NCI-H82 (cell line): ENCODE measurements at regions not wholly inside any gene's neighbourhood (a gene's known extent, or its start where the extent isn't known, plus 50 kb on each side); places are given as distances from the start of the nearest gene placed in this dataset.

Experiments used
- DNase-seq: peaks from one replicate; lab custom pipeline; 2025; lab: John Stamatoyannopoulos, UW

DNA sequence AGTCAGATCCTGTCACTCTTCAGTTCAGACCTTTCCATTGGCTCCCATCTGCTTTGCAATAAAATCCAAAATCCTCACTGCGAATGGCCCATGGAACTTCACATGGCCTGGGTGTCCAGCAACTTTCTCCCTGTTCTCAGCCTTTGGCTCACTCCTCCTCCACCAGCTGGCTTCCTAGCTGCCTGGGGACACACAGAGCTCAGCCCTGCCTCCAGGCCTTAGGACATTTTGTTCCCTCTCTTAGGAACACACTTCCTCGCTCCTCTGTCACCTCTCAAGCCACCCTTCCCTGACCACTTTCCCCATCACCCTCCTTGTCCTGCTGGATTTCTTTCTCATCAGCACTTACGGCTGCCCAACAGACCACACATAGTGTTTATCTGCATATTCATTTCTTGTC lies 419.6 kb downstream of the MED13L start:
- DNase-seq, result no peak

- peak; percentile 12 for DNase-seq
Measured at GRCh38 chr12:115857160-115857920, 420.2 kb downstream of the MED13L start.

GRCh38 chr12:115852054-115852453 lies 425.4 kb downstream of the MED13L start:
- no peak for DNase-seq

- no peak for DNase-seq
Measured at GRCh38 chr12:115850957-115851356, 426.5 kb downstream of the MED13L start.

DNA sequence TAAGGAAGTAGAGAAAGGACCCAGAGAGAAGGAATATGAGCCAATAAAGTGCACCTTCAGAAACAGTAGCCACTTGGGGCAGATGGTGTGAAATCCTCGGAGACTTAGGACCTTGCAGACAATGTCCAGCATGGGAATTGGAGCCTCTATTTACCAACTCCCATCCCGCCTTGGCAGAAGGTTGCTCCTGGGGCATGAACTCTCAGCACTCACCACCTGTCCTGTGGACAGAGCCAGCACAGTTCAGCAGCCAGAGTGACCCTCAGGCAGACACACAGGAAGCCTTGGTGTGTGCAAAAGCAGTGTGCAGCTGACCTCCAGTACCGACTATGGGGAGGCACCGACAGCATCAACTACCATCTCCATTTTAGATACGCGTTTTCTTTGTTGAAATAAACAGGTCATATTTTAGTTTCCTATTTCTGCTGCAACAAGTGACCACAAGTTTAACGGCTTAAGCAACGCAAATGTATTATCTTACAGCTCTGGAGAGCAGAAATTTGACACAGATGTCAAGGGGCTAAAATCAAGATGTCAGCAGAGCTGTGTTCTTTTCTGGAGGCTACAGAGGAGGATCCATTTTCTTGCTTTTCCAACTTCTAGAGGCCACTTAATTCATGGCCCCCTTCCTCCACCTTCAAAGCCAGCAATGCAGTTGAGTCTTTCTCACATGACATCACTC lies 428.1 kb downstream of the MED13L start:
- DNase-seq, result no peak

- DNase-seq, result peak; percentile 14
Measured at GRCh38 chr12:115847398-115847797, 430.1 kb downstream of the MED13L start.

DNA sequence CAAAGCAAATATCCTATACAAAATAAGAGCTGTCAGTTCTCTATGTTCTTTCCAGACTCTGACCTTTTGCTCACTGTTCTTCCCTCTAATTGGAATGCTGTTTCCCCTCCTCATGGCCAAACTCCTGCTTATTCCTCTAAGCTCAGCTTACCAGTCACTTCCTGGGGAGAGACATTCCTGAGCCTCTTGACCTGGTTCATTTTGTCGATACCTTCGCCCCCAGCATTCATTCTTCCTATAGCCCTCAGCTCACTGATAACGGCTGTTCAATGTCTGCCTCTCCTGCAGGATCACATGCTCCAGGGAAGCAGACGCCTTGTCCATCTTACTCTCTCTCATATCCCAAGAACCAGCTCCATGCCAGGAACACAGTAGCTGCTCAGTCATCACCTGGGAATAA lies 431.0 kb downstream of the MED13L start:
- DNase-seq, result no peak

DNA sequence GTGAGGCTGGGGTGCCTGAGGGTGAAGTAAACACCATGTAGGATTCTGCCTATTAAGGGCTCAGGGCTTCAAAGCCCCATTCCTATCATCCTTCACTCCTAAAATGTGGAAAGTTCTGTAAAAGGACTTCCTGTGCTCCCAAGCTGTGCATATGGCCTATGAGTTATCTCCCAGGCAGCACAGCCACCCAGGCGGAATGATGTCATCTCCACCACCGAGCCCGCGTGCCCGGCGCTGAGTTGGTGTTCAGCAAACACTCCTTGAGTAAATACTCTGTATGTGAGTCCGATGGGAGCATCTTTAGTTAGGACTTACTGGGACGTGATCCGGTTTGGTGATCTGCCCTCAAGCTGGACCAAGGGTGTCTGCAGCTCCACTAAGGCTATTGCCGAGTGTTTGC lies 437.3 kb downstream of the MED13L start:
- no peak for DNase-seq

- peak; percentile 23 for DNase-seq
Measured at GRCh38 chr12:115838952-115839351, 438.5 kb downstream of the MED13L start.

DNA sequence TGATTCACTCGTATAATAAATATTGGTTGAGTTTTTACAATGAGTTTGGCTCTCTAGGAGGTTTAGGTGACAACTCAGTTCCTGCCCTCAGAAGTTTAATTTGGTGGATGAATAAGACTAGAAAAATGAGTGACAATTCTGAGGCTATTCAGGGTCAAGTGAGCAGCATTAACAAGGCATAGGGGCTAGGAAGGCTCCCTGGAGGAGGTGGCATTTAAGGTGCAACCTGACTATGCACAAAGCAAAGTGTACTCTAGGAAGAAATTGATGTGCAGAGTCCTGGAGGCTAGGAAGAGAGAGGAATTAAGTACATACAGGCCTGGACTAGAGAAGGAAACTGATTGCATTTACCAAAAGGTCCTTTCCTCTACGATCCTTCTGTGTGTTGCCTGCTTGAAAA lies 440.3 kb downstream of the MED13L start:
- no peak for DNase-seq

GRCh38 chr12:115835445-115835844 lies 442.0 kb downstream of the MED13L start:
- no peak for DNase-seq

DNA sequence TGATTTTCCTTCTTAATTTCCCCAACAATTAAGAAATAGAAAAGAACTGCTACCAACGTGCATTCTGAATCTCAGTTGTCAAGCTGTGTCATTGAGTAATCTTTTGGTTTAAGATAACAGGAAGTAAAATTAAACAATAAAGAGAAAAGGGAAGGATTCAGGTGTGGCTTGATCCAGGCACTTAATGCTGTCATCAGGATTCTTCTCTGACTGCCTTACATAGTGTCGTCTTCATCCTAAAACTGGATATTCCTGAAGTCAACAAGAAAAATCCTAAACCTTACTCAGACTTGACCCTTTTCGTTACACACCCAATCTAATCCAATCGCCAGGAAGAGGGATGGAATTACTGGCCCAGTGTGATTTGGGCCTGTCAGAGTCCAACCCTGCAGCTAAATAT lies 443.8 kb downstream of the MED13L start:
- DNase-seq, result no peak

DNA sequence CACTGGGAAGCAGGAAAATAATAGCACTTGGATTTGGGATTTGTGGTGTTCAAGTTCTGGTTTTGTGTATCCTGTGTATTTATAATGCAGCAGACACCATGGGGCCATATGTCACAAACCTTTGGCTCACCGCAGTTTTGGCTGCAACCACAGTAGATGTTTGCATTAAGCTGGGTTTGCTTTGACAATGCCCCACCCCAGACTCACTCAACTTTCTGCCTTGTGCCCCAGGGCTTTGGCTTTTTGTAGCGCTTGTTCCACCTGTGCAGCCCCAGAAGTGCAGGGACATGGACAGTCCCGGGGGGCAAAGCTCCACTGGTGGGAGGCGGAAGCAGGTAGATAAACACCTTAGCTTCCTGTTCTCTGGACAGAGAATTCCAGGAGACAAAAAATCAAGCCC lies 446.9 kb downstream of the MED13L start:
- no peak for DNase-seq

DNA sequence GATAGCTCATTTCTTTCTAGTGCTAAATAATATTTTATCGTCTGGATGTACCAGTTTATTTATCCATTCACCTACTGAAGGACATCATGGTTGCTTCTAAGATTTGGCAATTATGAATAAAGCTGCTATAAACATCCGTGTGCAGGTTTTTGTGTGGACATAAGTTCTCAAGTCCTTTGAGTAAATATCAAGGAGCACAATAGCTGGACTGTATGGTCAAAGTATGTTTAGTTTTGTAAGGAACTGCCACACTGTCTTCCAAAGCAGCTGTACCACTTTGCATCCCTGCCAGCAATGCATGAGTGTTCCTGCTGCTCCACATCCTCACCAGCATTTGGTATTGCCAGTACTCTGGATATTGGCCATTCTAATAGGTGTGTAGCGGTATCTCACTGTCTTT lies 447.4 kb downstream of the MED13L start:
- DNase-seq, result no peak

DNA sequence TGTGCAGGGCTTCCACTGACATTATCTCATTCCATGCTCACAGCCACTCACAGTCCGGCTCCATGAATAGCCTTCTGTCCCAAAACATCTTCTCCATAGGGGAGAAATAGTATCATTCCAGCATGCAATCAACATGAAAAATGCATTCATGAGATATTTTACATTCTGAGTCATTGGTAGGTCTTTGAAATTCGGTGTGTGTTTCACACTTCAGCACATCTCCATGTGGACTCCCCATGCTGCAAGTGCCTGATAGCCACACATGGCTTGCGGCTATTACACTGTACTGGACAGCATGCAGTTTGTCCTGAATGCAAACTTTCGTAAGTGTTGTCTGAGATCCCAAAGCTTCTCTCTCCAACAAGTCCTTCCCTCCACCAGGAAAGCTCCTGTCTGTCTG lies 449.3 kb downstream of the MED13L start:
- no peak for DNase-seq

DNA sequence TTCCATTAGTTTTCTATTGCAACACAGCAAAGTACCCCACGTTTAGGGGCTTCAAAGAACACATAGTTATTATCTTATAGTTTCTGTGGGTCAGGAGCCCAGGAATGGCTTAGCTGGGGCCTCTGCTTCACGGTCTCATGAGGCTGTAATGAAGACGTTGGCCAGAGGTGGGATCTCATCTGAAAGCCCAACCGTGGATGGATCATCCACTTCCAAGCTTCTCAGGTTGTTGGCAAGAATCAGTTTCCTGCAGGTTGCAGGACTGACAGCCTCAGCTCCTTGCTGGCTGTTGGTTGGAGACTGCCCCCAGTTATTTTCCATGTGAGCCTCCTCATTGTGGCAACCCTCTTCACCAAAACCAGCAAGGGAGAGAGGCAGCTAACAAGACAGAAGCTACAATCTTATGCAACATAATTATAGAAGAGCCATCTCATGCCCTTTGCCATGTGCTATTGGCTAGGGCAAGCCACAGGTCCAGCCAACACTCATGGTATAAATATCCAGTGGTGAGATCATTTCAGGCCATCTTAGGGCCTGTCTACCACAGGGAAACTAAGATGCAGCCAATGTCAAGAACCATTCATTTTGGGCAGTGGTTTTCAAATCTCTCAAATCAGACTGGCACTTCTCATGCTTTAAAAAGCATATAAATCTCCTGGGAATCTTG lies 452.4 kb downstream of the MED13L start:
- no peak for DNase-seq

DNA sequence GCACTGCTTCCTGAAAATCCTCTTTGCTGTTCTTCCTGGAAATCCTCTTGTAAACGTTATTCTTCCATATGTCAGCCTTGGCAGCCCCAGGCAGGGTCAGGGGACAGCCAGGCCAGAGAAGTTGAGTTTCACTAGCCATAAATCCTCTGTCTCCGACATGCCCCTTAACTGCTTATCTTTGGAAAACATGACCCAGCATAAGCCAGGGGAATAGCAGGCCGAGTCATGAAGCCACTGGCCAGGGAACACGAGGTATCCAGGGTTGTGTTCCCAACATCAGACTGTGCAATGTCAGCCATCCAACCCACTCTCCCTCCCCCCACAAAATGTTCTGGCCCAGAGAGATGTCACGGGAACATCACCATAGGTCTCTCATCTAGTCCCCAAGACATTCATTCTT lies 453.9 kb downstream of the MED13L start:
- peak; percentile 59 for DNase-seq

DNA sequence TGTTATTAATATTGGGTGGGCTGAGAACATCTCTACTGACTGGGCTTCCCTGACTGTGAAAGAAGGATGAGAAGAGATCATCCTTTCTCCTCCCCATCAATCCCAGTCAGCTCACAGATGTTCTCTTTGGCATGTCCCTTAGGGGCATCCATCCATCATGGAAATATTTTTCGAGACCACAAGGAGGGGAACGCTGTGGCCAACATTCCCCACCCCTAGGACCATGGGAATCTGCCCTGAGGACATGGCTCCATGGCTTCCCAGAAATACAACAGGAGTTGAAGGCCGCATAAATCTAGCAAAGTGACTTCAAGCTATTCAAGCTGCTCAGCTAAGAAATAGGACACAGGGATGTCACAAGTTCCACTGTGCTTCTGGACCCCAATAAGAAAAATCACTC lies 456.8 kb downstream of the MED13L start:
- DNase-seq, result no peak

- no peak for DNase-seq
Measured at GRCh38 chr12:115818973-115819372, 458.5 kb downstream of the MED13L start.

DNA sequence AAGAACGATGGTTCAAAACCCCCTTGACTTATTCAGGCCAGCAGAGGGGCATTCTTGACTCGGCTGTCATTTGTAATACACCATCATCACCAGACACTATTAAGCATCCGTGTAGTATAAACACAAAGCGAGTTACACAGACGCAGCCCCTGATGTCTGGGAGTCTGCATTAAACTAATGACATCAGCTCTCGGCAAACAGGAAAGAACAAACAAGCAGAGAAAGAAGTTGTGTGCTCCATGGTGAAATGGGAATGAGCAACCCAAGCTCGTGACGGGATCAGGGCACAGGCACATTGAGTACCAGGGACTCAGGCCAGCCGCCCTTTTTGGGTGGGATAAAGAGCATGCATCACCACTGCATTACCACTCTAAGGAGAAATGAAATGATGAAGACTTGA lies 460.1 kb downstream of the MED13L start:
- no peak for DNase-seq

- DNase-seq, result no peak
Measured at GRCh38 chr12:115815924-115816323, 461.6 kb downstream of the MED13L start.

DNA sequence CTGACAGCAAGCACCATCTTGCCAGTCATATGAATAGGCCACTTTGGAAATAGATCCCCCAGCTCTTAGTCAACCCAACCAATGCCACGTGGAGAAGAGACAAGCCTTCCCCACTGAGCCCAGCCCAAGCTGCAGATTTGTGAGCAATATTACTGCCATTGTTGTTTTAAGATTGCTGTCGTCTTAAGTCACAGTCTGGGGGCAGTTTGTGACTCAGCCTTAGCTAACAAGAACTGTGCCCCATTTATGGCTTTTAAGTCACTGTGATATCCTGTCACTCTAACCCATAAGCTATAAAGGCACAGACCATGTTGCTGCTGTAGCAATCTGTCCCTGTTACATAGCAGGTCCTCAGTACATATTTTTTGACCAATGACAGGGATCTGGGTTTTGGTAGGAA lies 464.2 kb downstream of the MED13L start:
- DNase-seq, result no peak

- DNase-seq, result no peak
Measured at GRCh38 chr12:115811929-115812328, 465.6 kb downstream of the MED13L start.
